Thyroid gland (tissue), 4 donors: ENCODE measurements at regions not wholly inside any gene's neighbourhood (a gene's known extent, or its start where the extent isn't known, plus 50 kb on each side); places are given as distances from the start of the nearest gene placed in this dataset.
"Not testable (repeated sequence)": the region's sequence is repeated elsewhere in the genome, so short reads cannot be mapped to it uniquely, and the experiment has no call there.

Experiments
- DNase-seq, 2 donors: peaks; one replicate each; pipeline ENCODE4 v3.0.0-alpha.2; 2019
- H3K27ac ChIP-seq, 3 donors: fragments of 200-600 bp; sonication (generic); 1 replicate in 2 of 3; 2 replicates in 1 of 3; pipeline ENCODE4 v1.5.1; 2016 to 2019; ENCODE audit warnings: mild to moderate bottlenecking in 1 of 3, moderate library complexity in 1 of 3
- H3K27me3 ChIP-seq: fragments of 200-600 bp; sonication (generic); one replicate; pipeline ENCODE4 v1.5.1; 2019
- H3K36me3 ChIP-seq, 2 donors: fragments of 200-600 bp; sonication (generic); one replicate each; pipeline ENCODE4 v1.5.1; 2016 to 2019
- H3K4me1 ChIP-seq, 2 donors: fragments of 200-600 bp; sonication (generic); one replicate each; pipeline ENCODE4 v1.5.1; 2017 to 2019
- H3K4me3 ChIP-seq, 3 donors: fragments of 200-600 bp; sonication (generic); replicated peaks in 1 of 3; 1 replicate in 2 of 3; 2 replicates in 1 of 3; pipeline ENCODE4 v1.5.1; 2016; ENCODE audit warnings: mild to moderate bottlenecking in 1 of 3
- H3K9me3 ChIP-seq: fragments of 200-600 bp; sonication (generic); one replicate; pipeline ENCODE4 v1.5.1; 2017
- POLR2A ChIP-seq, 2 donors: fragments of 450-650 bp; IDR thresholded peaks; one replicate each; pipeline ENCODE4 v1.6.1; 2017; ENCODE audit warnings: antibody characterized with exemption in 2 of 2, mild to moderate bottlenecking in 2 of 2, moderate library complexity in 1 of 2
- WGBS, 2 donors: methylation state at CpG; one replicate each; pipeline ENCODE4 v1.1.5; 2017; 5-methylcytosine and 5-hydroxymethylcytosine counted together
- intact Hi-C: fragments of 100-400 bp; cut with DNase I; formaldehyde crosslinking; loops from one replicate; pipeline ENCODE4 v1.15.1; 2023
- TF ChIP-seq, protein P1 (sequence below), 6 experiments: fragments of 200-600 bp in 3 of 6; fragments of 450-650 bp in 3 of 6; sonication (generic) in 3 of 6; IDR thresholded peaks; one replicate each; pipeline ENCODE4 v1.5.1; 2016 to 2019; ENCODE audit warnings: antibody characterized with exemption in 6 of 6, mild to moderate bottlenecking in 2 of 6, inconsistent platforms in 1 of 6, moderate library complexity in 1 of 6

DNA sequence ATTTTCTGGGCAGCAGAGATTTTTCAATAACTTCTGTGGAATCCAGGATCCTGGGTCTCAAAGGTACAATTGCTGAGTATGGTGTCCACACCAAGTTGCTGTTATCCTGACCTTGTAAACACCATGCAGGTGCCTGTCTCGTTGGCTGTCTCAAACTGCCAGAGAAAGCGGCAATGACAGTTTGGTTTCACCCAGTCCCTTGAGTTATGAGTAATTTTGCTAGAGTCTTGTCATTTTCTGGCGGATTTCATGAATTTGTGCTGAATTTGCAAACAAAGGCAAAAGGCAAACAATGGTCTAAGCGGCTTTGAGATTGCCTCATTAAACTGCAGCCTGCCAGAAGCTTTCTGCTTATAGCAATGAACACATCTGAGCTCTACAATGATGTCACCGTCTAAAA is 847.9 kb downstream of the RAB28 start:
- Histone ChIP-seq H3K9me3 (no peaks in the 10 kb centered on the region), H3K36me3 (no peaks in the 10 kb centered on the region), H3K27me3 (no peaks in the 10 kb centered on the region), H3K4me3 (no peak overlapping the region), H3K27ac (no peak overlapping the region), H3K4me1 (no peaks in the 10 kb centered on the region)
- TF ChIP-seq, protein P1, sequence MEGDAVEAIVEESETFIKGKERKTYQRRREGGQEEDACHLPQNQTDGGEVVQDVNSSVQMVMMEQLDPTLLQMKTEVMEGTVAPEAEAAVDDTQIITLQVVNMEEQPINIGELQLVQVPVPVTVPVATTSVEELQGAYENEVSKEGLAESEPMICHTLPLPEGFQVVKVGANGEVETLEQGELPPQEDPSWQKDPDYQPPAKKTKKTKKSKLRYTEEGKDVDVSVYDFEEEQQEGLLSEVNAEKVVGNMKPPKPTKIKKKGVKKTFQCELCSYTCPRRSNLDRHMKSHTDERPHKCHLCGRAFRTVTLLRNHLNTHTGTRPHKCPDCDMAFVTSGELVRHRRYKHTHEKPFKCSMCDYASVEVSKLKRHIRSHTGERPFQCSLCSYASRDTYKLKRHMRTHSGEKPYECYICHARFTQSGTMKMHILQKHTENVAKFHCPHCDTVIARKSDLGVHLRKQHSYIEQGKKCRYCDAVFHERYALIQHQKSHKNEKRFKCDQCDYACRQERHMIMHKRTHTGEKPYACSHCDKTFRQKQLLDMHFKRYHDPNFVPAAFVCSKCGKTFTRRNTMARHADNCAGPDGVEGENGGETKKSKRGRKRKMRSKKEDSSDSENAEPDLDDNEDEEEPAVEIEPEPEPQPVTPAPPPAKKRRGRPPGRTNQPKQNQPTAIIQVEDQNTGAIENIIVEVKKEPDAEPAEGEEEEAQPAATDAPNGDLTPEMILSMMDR (IDR thresholded peaks at IDR 0.05) = no peak
- no peak for TF ChIP-seq POLR2A (IDR thresholded peaks at IDR 0.05)
- 79 to 81% methylated on average over 5 of the region's 5 CpGs for WGBS, 2 donors
- intact Hi-C loops = no loop called here
- DNase-seq = no peak

DNA sequence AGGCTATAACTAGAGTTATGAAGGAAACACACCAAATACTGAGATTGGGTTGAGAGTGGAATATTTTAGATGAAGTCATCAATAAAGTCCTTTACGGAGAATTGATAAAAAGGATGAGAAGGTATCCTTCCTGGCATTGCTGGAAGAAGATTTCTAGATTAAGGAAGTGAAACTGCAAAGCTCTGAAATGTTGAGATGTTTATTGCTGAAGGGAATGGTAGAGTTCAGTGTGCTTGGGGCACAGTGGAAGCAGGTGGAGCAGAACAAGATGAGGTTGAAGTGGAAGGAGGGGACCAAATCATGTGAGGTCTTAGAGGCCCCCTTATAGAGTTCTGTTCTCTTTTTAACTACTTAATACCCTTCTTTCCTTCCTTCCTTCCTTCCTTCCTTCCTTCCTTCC is 848.5 kb downstream of the RAB28 start:
- Histone ChIP-seq H3K27me3 (no peaks in the 10 kb centered on the region), H3K4me3 (no peak overlapping the region), H3K36me3 (no peaks in the 10 kb centered on the region), H3K9me3 (no peaks in the 10 kb centered on the region), H3K4me1 (no peaks in the 10 kb centered on the region), H3K27ac (no peak overlapping the region)
- WGBS, 2 donors = 81 to 88% methylated on average over 1 of the region's 1 CpG
- DNase-seq = no peak
- TF ChIP-seq, protein P1 (IDR thresholded peaks at IDR 0.05) = no peak
- no peak for TF ChIP-seq POLR2A (IDR thresholded peaks at IDR 0.05)
- intact Hi-C loops = no loop called here

DNA sequence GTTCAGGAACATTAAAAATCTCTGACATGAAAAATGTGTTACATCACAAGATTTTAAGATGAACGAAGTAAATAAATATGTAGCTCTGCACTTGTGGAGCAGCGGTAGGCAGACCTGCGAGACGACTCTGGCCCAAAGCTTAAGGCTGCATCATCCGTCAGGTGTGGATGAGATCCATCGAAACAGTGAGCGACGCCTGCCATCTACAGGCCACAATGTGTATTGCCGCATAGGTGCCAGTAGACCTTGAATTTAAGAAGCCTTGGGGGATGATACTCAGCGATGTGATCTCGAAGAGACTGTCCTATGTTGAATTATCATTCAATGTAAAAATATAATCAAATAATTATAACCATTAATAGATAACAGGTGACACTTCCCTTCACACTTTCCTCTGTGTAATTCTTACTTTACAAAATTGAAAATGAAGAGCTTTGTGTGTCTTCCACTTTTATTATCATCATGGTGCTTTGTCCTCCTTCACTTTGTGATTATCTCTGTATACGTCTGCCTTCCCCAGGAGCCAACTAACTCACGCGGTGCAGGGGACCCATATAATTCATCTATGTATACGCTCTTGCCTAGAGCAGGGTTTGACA is 851.0 kb downstream of the RAB28 start:
- TF ChIP-seq, protein P1 (IDR thresholded peaks at IDR 0.05) = peak; percentile 54 to 76 (median 68)
- TF ChIP-seq POLR2A (IDR thresholded peaks at IDR 0.05) = no peak
- Histone ChIP-seq H3K27ac (no peak overlapping the region), H3K4me1 (no peaks in the 10 kb centered on the region), H3K4me3 (no peak overlapping the region), H3K36me3 (no peaks in the 10 kb centered on the region), H3K27me3 (no peaks in the 10 kb centered on the region), H3K9me3 (no peaks in the 10 kb centered on the region)
- peak; percentile 66 to 68 for DNase-seq
- intact Hi-C loops = no loop called here
- 10 to 11% methylated on average over 15 of the region's 15 CpGs for WGBS, 2 donors

DNA sequence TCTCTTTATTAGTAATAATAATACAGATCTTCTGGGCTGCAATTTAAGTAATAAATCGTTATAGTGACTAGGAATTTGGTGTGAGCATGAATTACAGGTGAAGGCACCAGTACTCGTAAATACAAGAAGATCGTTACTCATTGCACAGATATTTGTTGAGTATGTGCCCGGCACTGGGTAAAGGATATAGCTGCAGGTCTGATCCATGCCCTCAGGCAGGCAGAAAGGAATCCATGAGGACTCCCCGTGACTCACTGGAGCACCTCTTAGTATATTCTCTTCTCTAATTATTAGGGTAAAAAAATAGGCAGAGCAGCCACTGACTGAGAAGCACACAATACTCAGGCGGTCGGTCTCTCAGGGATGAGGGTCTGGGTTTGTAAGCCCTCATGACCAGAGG is 868.3 kb downstream of the RAB28 start:
- TF ChIP-seq, protein P1 (IDR thresholded peaks at IDR 0.05) = no peak
- no peak for TF ChIP-seq POLR2A (IDR thresholded peaks at IDR 0.05)
- no peaks in the 10 kb centered on the region for H3K4me1 ChIP-seq
- H3K27me3 ChIP-seq = no peaks in the 10 kb centered on the region
- 91 to 93% methylated on average over 7 of the region's 7 CpGs for WGBS, 2 donors
- no peaks in the 10 kb centered on the region for H3K36me3 ChIP-seq
- no peak overlapping the region for H3K27ac ChIP-seq
- H3K9me3 ChIP-seq = no peaks in the 10 kb centered on the region
- no peak for DNase-seq
- H3K4me3 ChIP-seq = no peak overlapping the region
- intact Hi-C loops = no loop called here

DNA sequence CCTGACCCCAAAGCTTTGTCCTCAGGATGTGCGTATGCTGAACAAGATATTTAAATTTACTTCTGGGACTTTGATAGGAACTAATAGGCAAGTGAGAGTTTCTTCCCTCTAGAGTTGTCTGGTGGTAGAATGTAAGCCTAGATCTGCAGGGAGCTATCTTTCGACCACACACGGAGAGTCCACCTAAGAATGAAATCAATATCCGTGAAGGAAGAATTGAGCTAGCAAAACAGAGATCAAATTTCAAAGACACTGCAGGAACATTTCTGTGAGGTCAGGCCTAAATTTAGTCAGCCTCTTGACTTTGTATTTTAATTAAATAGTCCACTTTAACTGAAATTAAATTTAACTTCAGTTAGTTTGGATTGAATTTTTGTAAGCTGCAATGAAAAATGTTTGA is 871.3 kb downstream of the RAB28 start:
- 50 to 53% methylated on average over 4 of the region's 4 CpGs for WGBS, 2 donors
- Histone ChIP-seq H3K4me1 (no peaks in the 10 kb centered on the region), H3K27me3 (no peaks in the 10 kb centered on the region), H3K4me3 (no peak overlapping the region), H3K9me3 (no peaks in the 10 kb centered on the region), H3K36me3 (no peaks in the 10 kb centered on the region), H3K27ac (no peak overlapping the region)
- no peak for TF ChIP-seq POLR2A (IDR thresholded peaks at IDR 0.05)
- TF ChIP-seq, protein P1 (IDR thresholded peaks at IDR 0.05) = no peak
- intact Hi-C loops = no loop called here
- DNase-seq = no peak

DNA sequence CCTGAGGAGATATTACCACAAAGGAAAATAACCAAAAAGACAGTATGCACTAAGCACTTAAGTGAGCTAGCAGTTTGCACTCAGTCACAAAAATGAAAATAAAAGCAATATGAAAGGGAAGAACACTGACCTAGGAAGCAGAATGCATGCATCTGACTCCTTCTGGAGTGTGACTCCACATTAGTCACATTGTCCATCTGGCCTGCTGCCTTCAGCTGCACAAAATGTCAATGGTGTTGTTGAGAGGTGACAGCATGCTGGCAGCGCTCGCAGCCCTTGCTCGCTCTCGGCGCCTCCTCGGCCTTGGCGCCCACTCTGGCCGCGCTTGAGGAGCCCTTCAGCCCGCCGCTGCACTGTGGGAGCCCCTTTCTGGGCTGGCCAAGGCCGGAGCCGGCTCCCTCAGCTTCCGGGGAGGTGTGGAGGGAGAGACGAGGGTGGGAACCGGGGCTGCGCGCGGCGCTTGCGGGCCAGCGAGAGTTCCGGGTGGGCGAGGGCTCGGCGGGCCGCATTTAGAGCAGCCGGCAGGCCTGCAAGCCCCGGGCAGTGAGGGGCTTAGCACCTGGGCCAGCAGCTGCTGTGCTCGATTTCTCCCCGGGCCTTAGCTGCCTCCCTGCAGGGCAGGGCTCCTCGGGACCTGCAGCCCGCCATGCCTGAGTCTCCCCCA is 874.8 kb downstream of the RAB28 start:
- H3K4me1 ChIP-seq, H3K4me3 ChIP-seq, H3K27ac ChIP-seq, H3K9me3 ChIP-seq, DNase-seq, H3K36me3 ChIP-seq, intact Hi-C loops, H3K27me3 ChIP-seq: not testable (repeated sequence)
- WGBS, 2 donors = 93 to 96% methylated on average over 29 to 33 of the region's 33 CpGs
